SK-N-SH (cell line): ENCODE measurements at regions not wholly inside any gene's neighbourhood (a gene's known extent, or its start where the extent isn't known, plus 50 kb on each side); places are given as distances from the start of the nearest gene placed in this dataset.

Experiments
- CTCF ChIA-PET: fragments of 300-600, 350-600 bp; formaldehyde crosslinking; extraction: SDS; loops from one replicate; lab custom pipeline; 2021; lab: Yijun Ruan, JAX
- POLR2A ChIA-PET: fragments of 350-600 bp; sonication (Branson Sonifier 250); formaldehyde crosslinking; extraction: SDS; loops from one replicate; lab custom pipeline; 2020; ENCODE audit warnings: antibody characterized with exemption, inconsistent platforms; lab: Yijun Ruan, JAX
- DNase-seq: peaks from one replicate; pipeline ENCODE4 v3.0.0; 2012
- H2AFZ ChIP-seq: fragments of 200-600 bp; sonication (generic); 2 replicates; pipeline ENCODE4 v1.8.1; 2016; ENCODE audit warnings: antibody characterized with exemption, mild to moderate bottlenecking, low read depth
- H3F3A ChIP-seq: fragments of 200-600 bp; sonication (generic); replicated peaks from 2 replicates; pipeline ENCODE3; 2016; ENCODE audit warnings: antibody characterized with exemption, mild to moderate bottlenecking; ENCODE audit not compliant: insufficient read depth
- H3K27ac ChIP-seq, 2 experiments: fragments of 200-500 bp in 1 of 2; fragments of 200-600 bp in 1 of 2; sonication (Bioruptor generic) in 1 of 2; sonication (generic), shearing (Covaris generic) in 1 of 2; 2 replicates each; pipeline versions ENCODE4 v1.5.1 to v1.6.1; 2014 to 2016; ENCODE audit warnings: low read depth in 2 of 2, inconsistent platforms in 1 of 2, low read length in 1 of 2, mild to moderate bottlenecking in 1 of 2, mixed read lengths in 1 of 2
- H3K27me3 ChIP-seq: fragments of 200-600 bp; sonication (generic), shearing (Covaris generic); 2 replicates; pipeline ENCODE4 v1.6.1; 2016; ENCODE audit warnings: mixed run types; ENCODE audit not compliant: insufficient read depth
- H3K36me3 ChIP-seq, 2 experiments: fragments of 200-500 bp in 1 of 2; fragments of 200-600 bp in 1 of 2; sonication (Bioruptor generic) in 1 of 2; sonication (generic) in 1 of 2; replicated peaks in 1 of 2; 2 replicates each; pipeline versions ENCODE3 to v1.5.1; 2014 to 2016; ENCODE audit warnings: low read length in 1 of 2, mild to moderate bottlenecking in 1 of 2; ENCODE audit not compliant: insufficient read depth in 2 of 2, control insufficient read depth in 1 of 2
- H3K4me1 ChIP-seq, 2 experiments: fragments of 200-500 bp in 1 of 2; fragments of 200-600 bp in 1 of 2; sonication (Bioruptor generic) in 1 of 2; sonication (generic), shearing (Covaris generic) in 1 of 2; 2 replicates each; pipeline versions ENCODE4 v1.5.1 to v1.6.1; 2014 to 2016; ENCODE audit warnings: low read depth in 1 of 2, low read length in 1 of 2, mixed run types in 1 of 2; ENCODE audit not compliant: insufficient read depth in 2 of 2, control insufficient read depth in 1 of 2
- H3K4me2 ChIP-seq: fragments of 200-600 bp; sonication (generic), shearing (Covaris generic); 2 replicates; pipeline ENCODE4 v1.6.1; 2017; ENCODE audit warnings: mixed run types
- H3K4me3 ChIP-seq, 2 experiments: fragments of 200-500 bp in 1 of 2; fragments of 200-600 bp in 1 of 2; sonication (Bioruptor generic) in 1 of 2; sonication (generic), shearing (Covaris generic) in 1 of 2; 2 replicates each; pipeline versions ENCODE4 v1.5.1 to v1.8.1; 2014 to 2016; ENCODE audit warnings: low read depth in 2 of 2, inconsistent platforms in 1 of 2, low read length in 1 of 2, mild to moderate bottlenecking in 1 of 2, mixed read lengths in 1 of 2, moderate library complexity in 1 of 2
- H3K79me2 ChIP-seq: fragments of 200-600 bp; sonication (generic); 2 replicates; pipeline ENCODE4 v1.8.1; 2017; ENCODE audit warnings: mild to moderate bottlenecking; ENCODE audit not compliant: insufficient read depth
- H3K9ac ChIP-seq: fragments of 200-600 bp; sonication (generic); 2 replicates; pipeline ENCODE4 v1.6.1; 2017; ENCODE audit warnings: mixed run types
- H3K9me2 ChIP-seq: fragments of 200-600 bp; sonication (generic); 2 replicates; pipeline ENCODE4 v1.6.1; 2017; ENCODE audit warnings: mixed run types
- H3K9me3 ChIP-seq: fragments of 200-600 bp; sonication (generic); 2 replicates; pipeline ENCODE4 v1.6.1; 2017; ENCODE audit warnings: mixed run types, mild to moderate bottlenecking, moderate library complexity
- H4K20me1 ChIP-seq: fragments of 200-600 bp; sonication (generic); 2 replicates; pipeline ENCODE4 v1.6.1; 2017; ENCODE audit warnings: mild to moderate bottlenecking, mixed run types; ENCODE audit not compliant: insufficient read depth
- FOXJ3 ChIP-seq: sonication (generic); formaldehyde crosslinking; IDR thresholded peaks from 2 replicates; pipeline ENCODE4 v1.5.1; 2020; ENCODE audit warnings: mild to moderate bottlenecking, missing genetic modification reagents
- FOXM1 ChIP-seq: IDR thresholded peaks from 2 replicates; pipeline ENCODE4 v1.4.0; 2012; ENCODE audit warnings: low read depth, mild to moderate bottlenecking
- JUND ChIP-seq: IDR thresholded peaks from 2 replicates; pipeline ENCODE4 v1.4.0; 2012
- RAD21 ChIP-seq: IDR thresholded peaks from 2 replicates; pipeline ENCODE4 v1.6.1; 2012; ENCODE audit warnings: mild to moderate bottlenecking, low read length
- RCOR1 ChIP-seq: fragments of 150-350 bp; IDR thresholded peaks from 2 replicates; pipeline ENCODE4 v1.6.1; 2017; ENCODE audit warnings: antibody characterized with exemption, low read length
- RFX5 ChIP-seq: IDR thresholded peaks from 2 replicates; pipeline ENCODE4 v1.6.1; 2012; ENCODE audit warnings: mild to moderate bottlenecking, improper control_type of control experiment, low read length
- SIN3A ChIP-seq: IDR thresholded peaks from 2 replicates; pipeline ENCODE4 v1.6.1; 2012; ENCODE audit warnings: low read depth, mild to moderate bottlenecking, low read length, moderate library complexity, borderline replicate concordance
- TCF12 ChIP-seq: IDR thresholded peaks from 2 replicates; pipeline ENCODE4 v1.4.0; 2012
- TEAD4 ChIP-seq: IDR thresholded peaks from 2 replicates; pipeline ENCODE4 v1.4.0; 2012; ENCODE audit warnings: mild to moderate bottlenecking, borderline replicate concordance; ENCODE audit not compliant: insufficient read depth
- YY1 ChIP-seq: IDR thresholded peaks from 2 replicates; pipeline ENCODE4 v1.4.0; 2012; ENCODE audit warnings: low read depth, mild to moderate bottlenecking
- WGBS: methylation state at CpG from one replicate; pipeline ENCODE4 v1.1.6; 2017; ENCODE audit warnings: low lambda C conversion rate; 5-methylcytosine and 5-hydroxymethylcytosine counted together
- TF ChIP-seq, protein P1 (sequence below): IDR thresholded peaks from 2 replicates; pipeline ENCODE4 v1.6.1; 2012; ENCODE audit warnings: mild to moderate bottlenecking, low read depth, low read length, moderate library complexity
- TF ChIP-seq, protein P2 (sequence below): fragments of 200-600 bp; sonication (generic); IDR thresholded peaks from 2 replicates; pipeline ENCODE4 v1.6.1; 2017; ENCODE audit warnings: antibody characterized with exemption, mild to moderate bottlenecking, moderate library complexity
- TF ChIP-seq, protein P3 (sequence below): IDR thresholded peaks from 2 replicates; pipeline ENCODE4 v1.4.0; 2012; ENCODE audit warnings: low read depth
- TF ChIP-seq, protein P4 (sequence below): fragments of 150-350 bp; IDR thresholded peaks from 2 replicates; pipeline ENCODE4 v1.6.1; 2017; ENCODE audit warnings: antibody characterized with exemption, low read length, low read depth, borderline replicate concordance
- TF ChIP-seq, protein P5 (sequence below): IDR thresholded peaks from 2 replicates; pipeline ENCODE4 v1.4.0; 2012; ENCODE audit warnings: low read depth, borderline replicate concordance

DNA sequence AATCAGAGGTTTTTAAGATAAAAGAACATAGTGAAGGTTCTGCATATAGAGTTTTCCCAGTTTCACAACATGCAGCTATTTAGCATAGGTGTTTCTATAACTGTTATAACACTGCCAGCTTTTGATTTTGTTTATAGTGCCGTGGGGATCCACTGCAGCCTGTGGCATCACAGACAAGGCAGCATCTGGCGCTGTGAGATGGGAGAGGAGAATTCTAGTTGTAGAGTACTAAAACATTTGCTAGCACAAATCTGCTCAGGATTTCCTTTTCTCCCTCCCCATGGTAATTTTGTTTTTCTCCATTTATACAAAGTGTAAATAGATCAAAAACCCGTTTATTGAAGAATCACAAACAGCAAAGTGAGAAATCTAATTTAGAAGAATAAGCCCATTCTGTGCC, 482.8 kb upstream of the NCAM2 start:
- H3K27ac ChIP-seq = no peak overlapping the region
- H3K9me2 ChIP-seq = no peaks in the 10 kb centered on the region
- H3K27me3 ChIP-seq = no peaks in the 10 kb centered on the region
- H2AFZ ChIP-seq = no peak overlapping the region
- no peaks in the 10 kb centered on the region for H3K36me3 ChIP-seq
- H3F3A ChIP-seq = no peaks in the 10 kb centered on the region
- no peak overlapping the region for H3K9ac ChIP-seq
- H3K4me2 ChIP-seq = no peak overlapping the region
- TF ChIP-seq, protein P1, sequence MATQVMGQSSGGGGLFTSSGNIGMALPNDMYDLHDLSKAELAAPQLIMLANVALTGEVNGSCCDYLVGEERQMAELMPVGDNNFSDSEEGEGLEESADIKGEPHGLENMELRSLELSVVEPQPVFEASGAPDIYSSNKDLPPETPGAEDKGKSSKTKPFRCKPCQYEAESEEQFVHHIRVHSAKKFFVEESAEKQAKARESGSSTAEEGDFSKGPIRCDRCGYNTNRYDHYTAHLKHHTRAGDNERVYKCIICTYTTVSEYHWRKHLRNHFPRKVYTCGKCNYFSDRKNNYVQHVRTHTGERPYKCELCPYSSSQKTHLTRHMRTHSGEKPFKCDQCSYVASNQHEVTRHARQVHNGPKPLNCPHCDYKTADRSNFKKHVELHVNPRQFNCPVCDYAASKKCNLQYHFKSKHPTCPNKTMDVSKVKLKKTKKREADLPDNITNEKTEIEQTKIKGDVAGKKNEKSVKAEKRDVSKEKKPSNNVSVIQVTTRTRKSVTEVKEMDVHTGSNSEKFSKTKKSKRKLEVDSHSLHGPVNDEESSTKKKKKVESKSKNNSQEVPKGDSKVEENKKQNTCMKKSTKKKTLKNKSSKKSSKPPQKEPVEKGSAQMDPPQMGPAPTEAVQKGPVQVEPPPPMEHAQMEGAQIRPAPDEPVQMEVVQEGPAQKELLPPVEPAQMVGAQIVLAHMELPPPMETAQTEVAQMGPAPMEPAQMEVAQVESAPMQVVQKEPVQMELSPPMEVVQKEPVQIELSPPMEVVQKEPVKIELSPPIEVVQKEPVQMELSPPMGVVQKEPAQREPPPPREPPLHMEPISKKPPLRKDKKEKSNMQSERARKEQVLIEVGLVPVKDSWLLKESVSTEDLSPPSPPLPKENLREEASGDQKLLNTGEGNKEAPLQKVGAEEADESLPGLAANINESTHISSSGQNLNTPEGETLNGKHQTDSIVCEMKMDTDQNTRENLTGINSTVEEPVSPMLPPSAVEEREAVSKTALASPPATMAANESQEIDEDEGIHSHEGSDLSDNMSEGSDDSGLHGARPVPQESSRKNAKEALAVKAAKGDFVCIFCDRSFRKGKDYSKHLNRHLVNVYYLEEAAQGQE = no peak
- TF ChIP-seq, all 33 proteins: peak for 0
- Histone ChIP-seq H3K79me2 (no peaks in the 10 kb centered on the region), H3K4me3 (no peak overlapping the region), H3K4me1 (no peaks in the 10 kb centered on the region), H4K20me1 (no peaks in the 10 kb centered on the region), H3K9me3 (no peaks in the 10 kb centered on the region; the same call in 1 of the 2 replicates)
- DNase-seq = no peak
- ChIA-PET POLR2A (no interaction called here), CTCF (no interaction called here)
- WGBS = 9% methylated on average over 3 of the region's 3 CpGs

DNA sequence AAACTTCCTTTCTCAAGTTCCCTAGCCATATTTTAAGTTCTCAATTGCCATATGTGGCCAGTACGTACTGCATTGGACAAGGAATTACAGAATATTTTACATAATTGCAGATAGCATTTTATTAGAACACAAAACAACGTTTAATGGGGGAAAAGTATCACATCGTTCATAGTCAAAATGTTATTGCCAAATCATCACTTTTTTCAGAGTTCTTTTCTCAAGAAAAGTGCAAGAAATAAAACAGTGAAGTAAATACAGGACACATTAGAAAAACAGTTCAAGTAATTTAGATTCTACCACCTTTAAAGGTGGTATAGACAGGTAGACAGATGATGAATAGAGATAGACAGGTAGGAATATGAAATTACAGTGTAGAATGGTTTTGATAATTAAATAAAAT, 479.1 kb upstream of the NCAM2 start:
- TF ChIP-seq TEAD4 = no peak
- no peak for TF ChIP-seq RCOR1
- no peak for TF ChIP-seq RAD21
- TF ChIP-seq, protein P2, sequence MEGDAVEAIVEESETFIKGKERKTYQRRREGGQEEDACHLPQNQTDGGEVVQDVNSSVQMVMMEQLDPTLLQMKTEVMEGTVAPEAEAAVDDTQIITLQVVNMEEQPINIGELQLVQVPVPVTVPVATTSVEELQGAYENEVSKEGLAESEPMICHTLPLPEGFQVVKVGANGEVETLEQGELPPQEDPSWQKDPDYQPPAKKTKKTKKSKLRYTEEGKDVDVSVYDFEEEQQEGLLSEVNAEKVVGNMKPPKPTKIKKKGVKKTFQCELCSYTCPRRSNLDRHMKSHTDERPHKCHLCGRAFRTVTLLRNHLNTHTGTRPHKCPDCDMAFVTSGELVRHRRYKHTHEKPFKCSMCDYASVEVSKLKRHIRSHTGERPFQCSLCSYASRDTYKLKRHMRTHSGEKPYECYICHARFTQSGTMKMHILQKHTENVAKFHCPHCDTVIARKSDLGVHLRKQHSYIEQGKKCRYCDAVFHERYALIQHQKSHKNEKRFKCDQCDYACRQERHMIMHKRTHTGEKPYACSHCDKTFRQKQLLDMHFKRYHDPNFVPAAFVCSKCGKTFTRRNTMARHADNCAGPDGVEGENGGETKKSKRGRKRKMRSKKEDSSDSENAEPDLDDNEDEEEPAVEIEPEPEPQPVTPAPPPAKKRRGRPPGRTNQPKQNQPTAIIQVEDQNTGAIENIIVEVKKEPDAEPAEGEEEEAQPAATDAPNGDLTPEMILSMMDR = no peak
- no peak for TF ChIP-seq TCF12
- TF ChIP-seq, protein P3, sequence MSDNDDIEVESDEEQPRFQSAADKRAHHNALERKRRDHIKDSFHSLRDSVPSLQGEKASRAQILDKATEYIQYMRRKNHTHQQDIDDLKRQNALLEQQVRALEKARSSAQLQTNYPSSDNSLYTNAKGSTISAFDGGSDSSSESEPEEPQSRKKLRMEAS = no peak
- TF ChIP-seq SIN3A = no peak
- TF ChIP-seq YY1 = no peak
- TF ChIP-seq JUND = no peak
- no peak for TF ChIP-seq RFX5
- TF ChIP-seq, protein P4, sequence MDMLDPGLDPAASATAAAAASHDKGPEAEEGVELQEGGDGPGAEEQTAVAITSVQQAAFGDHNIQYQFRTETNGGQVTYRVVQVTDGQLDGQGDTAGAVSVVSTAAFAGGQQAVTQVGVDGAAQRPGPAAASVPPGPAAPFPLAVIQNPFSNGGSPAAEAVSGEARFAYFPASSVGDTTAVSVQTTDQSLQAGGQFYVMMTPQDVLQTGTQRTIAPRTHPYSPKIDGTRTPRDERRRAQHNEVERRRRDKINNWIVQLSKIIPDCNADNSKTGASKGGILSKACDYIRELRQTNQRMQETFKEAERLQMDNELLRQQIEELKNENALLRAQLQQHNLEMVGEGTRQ = no peak
- TF ChIP-seq FOXM1 = no peak
- TF ChIP-seq FOXJ3 (CRISPR knock-in tag) = no peak
- TF ChIP-seq, protein P5, sequence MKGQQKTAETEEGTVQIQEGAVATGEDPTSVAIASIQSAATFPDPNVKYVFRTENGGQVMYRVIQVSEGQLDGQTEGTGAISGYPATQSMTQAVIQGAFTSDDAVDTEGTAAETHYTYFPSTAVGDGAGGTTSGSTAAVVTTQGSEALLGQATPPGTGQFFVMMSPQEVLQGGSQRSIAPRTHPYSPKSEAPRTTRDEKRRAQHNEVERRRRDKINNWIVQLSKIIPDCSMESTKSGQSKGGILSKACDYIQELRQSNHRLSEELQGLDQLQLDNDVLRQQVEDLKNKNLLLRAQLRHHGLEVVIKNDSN = no peak

More for the DNA sequence above, 479.1 kb upstream of the NCAM2 start:
- no peak for DNase-seq
- Histone ChIP-seq H3K27me3 (no peaks in the 10 kb centered on the region), H3K9me2 (no peaks in the 10 kb centered on the region), H3K79me2 (no peaks in the 10 kb centered on the region), H3K4me1 (no peaks in the 10 kb centered on the region), H3K4me3 (no peak overlapping the region), H3K4me2 (no peak overlapping the region), H3K9ac (no peak overlapping the region), H3F3A (no peaks in the 10 kb centered on the region), H3K27ac (no peak overlapping the region), H4K20me1 (no peaks in the 10 kb centered on the region), H3K36me3 (no peaks in the 10 kb centered on the region), H3K9me3 (no peaks in the 10 kb centered on the region; the same call in 1 of the 2 replicates), H2AFZ (no peak overlapping the region)
- ChIA-PET CTCF (no interaction called here), POLR2A (no interaction called here)
- WGBS = under 1% methylated on average over 3 of the region's 3 CpGs
